ENCODE measurements at regions not wholly inside any gene's neighbourhood (a gene's known extent, or its start where the extent isn't known, plus 50 kb on each side); places are given as distances from the start of the nearest gene placed in this dataset.

DNA sequence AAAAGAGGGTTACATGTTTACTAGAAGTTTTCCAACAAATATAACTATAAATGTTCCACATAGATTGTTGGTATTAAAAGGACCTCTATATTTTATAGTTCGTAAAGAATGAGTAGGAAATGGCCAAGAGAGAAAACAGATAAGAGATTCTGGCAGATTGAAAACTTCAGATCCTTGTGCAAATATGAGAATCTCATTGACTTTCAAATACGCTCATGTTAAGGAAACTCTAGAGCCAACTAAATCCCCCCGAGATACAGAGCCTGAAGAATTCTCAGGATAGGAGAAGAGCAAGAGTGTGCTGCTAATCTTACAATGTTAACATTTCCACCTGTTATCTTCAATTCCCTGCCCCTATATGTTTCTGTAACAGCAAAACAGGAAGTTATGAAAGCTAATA, 159.0 kb upstream of the OR13F1 start:
- Mint-ChIP-seq H3K36me3 (ENCODE audit: unreplicated experiment) (no peaks in the 10 kb centered on the region), H3K4me3 (ENCODE audit: unreplicated experiment) (no peak overlapping the region), H3K9me3 (ENCODE audit: unreplicated experiment) (no peaks in the 10 kb centered on the region), H3K27me3 (ENCODE audit: unreplicated experiment) (no peaks in the 10 kb centered on the region), H3K4me1 (ENCODE audit: unreplicated experiment) (no peaks in the 10 kb centered on the region), H3K27ac (ENCODE audit: unreplicated experiment) (no peak overlapping the region)
- DNase-seq (ENCODE audit: extremely low spot score, unreplicated experiment), result no peak
- TF ChIP-seq, protein P1, sequence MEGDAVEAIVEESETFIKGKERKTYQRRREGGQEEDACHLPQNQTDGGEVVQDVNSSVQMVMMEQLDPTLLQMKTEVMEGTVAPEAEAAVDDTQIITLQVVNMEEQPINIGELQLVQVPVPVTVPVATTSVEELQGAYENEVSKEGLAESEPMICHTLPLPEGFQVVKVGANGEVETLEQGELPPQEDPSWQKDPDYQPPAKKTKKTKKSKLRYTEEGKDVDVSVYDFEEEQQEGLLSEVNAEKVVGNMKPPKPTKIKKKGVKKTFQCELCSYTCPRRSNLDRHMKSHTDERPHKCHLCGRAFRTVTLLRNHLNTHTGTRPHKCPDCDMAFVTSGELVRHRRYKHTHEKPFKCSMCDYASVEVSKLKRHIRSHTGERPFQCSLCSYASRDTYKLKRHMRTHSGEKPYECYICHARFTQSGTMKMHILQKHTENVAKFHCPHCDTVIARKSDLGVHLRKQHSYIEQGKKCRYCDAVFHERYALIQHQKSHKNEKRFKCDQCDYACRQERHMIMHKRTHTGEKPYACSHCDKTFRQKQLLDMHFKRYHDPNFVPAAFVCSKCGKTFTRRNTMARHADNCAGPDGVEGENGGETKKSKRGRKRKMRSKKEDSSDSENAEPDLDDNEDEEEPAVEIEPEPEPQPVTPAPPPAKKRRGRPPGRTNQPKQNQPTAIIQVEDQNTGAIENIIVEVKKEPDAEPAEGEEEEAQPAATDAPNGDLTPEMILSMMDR (IDR thresholded peaks at IDR 0.05), result no peak

DNA sequence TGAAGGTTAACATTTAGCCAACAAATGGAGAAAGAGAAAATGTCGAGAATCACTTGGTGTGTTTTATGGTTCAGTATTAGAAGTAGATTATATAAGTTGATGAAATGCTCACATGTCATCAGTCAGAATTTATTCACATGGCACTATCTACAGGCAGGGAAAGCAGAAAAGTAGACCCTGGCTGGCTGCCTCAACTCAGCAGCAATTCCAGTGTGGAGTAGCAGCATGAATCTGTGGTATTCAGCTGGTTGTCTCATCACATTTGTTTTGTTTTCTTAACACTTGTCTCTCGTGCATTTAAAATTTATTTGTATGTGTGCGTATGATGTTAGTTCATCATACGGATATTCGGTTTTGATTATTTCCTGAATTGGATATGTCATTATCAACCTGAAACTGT, 153.5 kb upstream of the OR13F1 start:
- H3K27ac Mint-ChIP-seq (ENCODE audit: unreplicated experiment), result no peak overlapping the region
- H3K36me3 Mint-ChIP-seq (ENCODE audit: unreplicated experiment), result no peaks in the 10 kb centered on the region
- DNase-seq (ENCODE audit: extremely low spot score, unreplicated experiment), result no peak
- TF ChIP-seq, protein P1 (IDR thresholded peaks at IDR 0.05), result no peak
- no peaks in the 10 kb centered on the region for H3K4me1 Mint-ChIP-seq (ENCODE audit: unreplicated experiment)
- no peak overlapping the region for H3K4me3 Mint-ChIP-seq (ENCODE audit: unreplicated experiment)
- H3K9me3 Mint-ChIP-seq (ENCODE audit: unreplicated experiment), result no peaks in the 10 kb centered on the region
- no peaks in the 10 kb centered on the region for H3K27me3 Mint-ChIP-seq (ENCODE audit: unreplicated experiment)

DNA sequence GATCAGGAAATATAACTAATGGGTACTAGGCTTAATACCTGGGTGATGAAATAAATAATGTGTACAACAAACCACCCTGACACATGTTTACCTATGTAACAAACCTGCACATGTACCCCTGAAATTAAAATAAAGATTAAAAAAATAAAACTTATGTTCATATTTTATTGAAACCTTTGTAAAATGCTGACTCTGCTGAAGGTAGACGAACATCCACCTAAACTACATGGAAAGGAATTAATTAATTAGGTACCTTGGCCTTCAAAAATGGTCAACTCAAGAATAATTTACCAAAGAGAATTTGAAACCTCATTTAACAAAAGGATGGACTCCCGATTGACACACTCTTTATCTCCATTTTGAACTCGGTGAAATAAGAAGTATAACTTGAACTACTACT, 152.3 kb upstream of the OR13F1 start:
- H3K9me3 Mint-ChIP-seq (ENCODE audit: unreplicated experiment), result no peaks in the 10 kb centered on the region
- H3K36me3 Mint-ChIP-seq (ENCODE audit: unreplicated experiment), result no peaks in the 10 kb centered on the region
- no peak overlapping the region for H3K4me3 Mint-ChIP-seq (ENCODE audit: unreplicated experiment)
- H3K27ac Mint-ChIP-seq (ENCODE audit: unreplicated experiment), result no peak overlapping the region
- DNase-seq (ENCODE audit: extremely low spot score, unreplicated experiment), result no peak
- H3K27me3 Mint-ChIP-seq (ENCODE audit: unreplicated experiment), result no peaks in the 10 kb centered on the region
- H3K4me1 Mint-ChIP-seq (ENCODE audit: unreplicated experiment), result no peaks in the 10 kb centered on the region
- TF ChIP-seq, protein P1 (IDR thresholded peaks at IDR 0.05), result no peak

DNA sequence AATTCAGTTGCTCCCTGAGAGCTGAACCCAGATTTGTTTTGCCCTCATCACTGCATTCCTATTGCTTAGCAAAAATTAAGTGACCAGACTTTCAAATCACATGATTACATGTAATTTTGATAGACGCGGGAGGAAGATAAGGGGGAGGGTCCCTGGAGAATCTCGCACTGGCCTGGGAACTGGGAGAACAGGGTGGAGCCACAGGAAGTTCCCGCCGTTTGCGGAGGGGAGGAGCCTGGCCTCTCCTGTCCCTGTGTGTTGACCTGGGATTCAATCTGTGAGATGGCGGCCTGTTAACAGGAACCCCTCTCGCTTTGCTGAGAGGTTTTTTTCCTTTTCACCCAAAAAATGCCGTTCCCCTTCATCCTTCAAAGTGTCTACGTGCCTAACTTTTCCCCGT, 142.9 kb upstream of the OR13F1 start:
- Mint-ChIP-seq H3K9me3 (ENCODE audit: unreplicated experiment) (peaks cover 15% of the 10 kb centered on the region), H3K27me3 (ENCODE audit: unreplicated experiment) (no peaks in the 10 kb centered on the region), H3K4me3 (ENCODE audit: unreplicated experiment) (no peak overlapping the region), H3K36me3 (ENCODE audit: unreplicated experiment) (no peaks in the 10 kb centered on the region), H3K4me1 (ENCODE audit: unreplicated experiment) (no peaks in the 10 kb centered on the region), H3K27ac (ENCODE audit: unreplicated experiment) (no peak overlapping the region)
- TF ChIP-seq, protein P1 (IDR thresholded peaks at IDR 0.05), result no peak
- no peak for DNase-seq (ENCODE audit: extremely low spot score, unreplicated experiment)

DNA sequence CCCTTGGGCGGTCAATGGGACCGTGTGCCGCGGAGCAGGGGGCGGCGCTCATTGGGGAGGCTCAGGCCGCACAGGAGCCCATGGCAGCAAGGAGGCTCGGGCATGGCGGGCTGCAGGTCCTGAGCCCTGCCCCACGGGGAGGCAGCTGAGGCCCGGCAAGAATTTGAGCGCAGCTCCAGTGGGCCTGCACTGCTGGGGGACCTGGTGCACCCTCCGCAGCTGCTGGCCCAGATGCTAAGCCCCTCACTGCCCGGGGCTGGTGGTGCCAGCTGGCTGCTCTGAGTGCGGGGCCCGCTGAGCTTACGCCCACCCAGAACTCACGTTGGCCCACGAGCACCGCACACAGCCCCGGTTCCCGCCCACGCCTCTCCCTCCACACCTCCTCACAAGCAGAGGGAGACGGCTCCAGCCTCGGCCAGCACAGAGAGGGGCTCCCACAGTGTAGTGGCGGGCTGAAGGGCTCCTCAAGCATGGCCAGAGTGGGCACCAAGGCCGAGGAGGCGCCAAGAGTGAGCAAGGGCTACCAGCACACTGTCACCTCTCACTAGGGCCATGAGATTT, 141.1 kb upstream of the OR13F1 start:
- no peak for DNase-seq (ENCODE audit: extremely low spot score, unreplicated experiment)
- H3K36me3 Mint-ChIP-seq (ENCODE audit: unreplicated experiment), result no peaks in the 10 kb centered on the region
- H3K9me3 Mint-ChIP-seq (ENCODE audit: unreplicated experiment), result peaks cover 15% of the 10 kb centered on the region
- no peak overlapping the region for H3K27ac Mint-ChIP-seq (ENCODE audit: unreplicated experiment)
- TF ChIP-seq, protein P1 (IDR thresholded peaks at IDR 0.05), result no peak
- no peaks in the 10 kb centered on the region for H3K4me1 Mint-ChIP-seq (ENCODE audit: unreplicated experiment)
- H3K4me3 Mint-ChIP-seq (ENCODE audit: unreplicated experiment), result no peak overlapping the region
- no peaks in the 10 kb centered on the region for H3K27me3 Mint-ChIP-seq (ENCODE audit: unreplicated experiment)

All from osteocyte (in vitro differentiated cells).